GM23248 (cell line): ENCODE measurements at regions not wholly inside any gene's neighbourhood (a gene's known extent, or its start where the extent isn't known, plus 50 kb on each side); places are given as distances from the start of the nearest gene placed in this dataset.

Experiments
- EZH2 ChIP-seq: fragments of 200-600 bp; sonication (generic); IDR thresholded peaks from 2 replicates; pipeline ENCODE4 v1.6.1; 2018; ENCODE audit warnings: antibody characterized with exemption, mild to moderate bottlenecking; ENCODE audit not compliant: insufficient read depth, poor library complexity, severe bottlenecking
- EZH2phosphoT487 ChIP-seq: fragments of 200-600 bp; sonication (generic); IDR thresholded peaks from 2 replicates; pipeline ENCODE4 v1.6.1; 2018; ENCODE audit warnings: antibody characterized with exemption, moderate library complexity, mild to moderate bottlenecking, low read depth; ENCODE audit not compliant: insufficient read depth

DNA sequence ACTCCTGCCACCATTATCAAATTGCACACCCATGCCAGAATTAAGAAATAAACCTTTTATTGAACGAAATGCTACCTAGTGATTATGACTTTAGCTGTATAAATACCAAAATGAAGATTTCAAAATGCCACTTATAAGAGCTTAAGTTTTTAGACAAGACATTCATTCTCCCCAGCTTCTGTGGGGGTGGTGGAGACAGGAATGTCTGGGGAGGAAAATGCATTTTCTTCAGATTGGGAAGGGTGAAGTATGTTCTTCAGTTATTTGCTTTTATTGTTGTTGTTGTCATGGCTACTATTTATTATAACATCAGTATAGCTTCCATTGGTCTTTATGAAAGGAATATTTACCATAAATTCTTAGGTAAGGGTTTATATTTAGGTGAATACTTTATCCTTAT is 132.7 kb upstream of the GMNC start:
- TF ChIP-seq EZH2 (no peak), EZH2phosphoT487 (no peak)
